ENCODE measurements at regions not wholly inside any gene's neighbourhood (a gene's known extent, or its start where the extent isn't known, plus 50 kb on each side); places are given as distances from the start of the nearest gene placed in this dataset.
"Not testable (repeated sequence)": the region's sequence is repeated elsewhere in the genome, so short reads cannot be mapped to it uniquely, and the experiment has no call there.

DNA sequence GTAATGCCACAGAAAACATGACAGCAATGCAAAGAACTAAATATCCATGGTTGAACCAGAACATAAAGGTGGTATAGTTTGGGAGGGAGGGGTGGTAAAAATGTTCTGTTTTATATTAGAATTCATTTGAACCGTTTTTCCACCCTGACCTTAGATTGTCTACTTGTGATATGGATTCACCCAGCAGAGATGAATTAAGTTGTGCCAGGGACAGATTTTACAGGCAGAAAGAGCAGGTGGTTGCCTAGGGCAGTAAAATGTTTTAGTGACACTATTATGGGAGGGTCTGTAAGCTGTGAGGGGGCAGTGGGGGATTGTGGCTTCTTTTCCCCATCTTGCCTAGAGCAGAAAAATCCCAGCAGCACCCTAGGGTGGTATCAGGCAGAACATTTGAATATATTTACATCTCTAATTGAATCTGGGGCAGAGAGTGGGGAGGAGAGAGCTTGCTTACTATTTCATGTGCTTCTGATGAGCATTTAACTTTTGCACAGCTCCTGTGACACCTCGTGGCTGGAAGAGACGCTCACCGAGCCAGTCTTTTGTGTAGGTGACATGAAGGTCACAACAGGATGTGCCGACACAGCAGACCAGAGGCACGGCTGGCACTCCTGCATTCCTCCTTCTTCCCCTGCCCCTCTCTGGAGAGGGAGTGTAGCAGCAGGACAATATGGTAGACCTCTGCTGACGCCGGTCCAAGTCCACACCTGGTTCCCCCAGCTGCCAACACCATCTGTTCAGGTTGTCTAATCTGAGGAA, 452.3 kb downstream of the IRS2 start:
- TF ChIP-seq POLR2A (IDR thresholded peaks at IDR 0.05; ENCODE audit: low read depth, low read length): no peak
- no peak for FAIRE-seq
- no peak for DNase-seq (ENCODE audit: insufficient read length, low spot score)

DNA sequence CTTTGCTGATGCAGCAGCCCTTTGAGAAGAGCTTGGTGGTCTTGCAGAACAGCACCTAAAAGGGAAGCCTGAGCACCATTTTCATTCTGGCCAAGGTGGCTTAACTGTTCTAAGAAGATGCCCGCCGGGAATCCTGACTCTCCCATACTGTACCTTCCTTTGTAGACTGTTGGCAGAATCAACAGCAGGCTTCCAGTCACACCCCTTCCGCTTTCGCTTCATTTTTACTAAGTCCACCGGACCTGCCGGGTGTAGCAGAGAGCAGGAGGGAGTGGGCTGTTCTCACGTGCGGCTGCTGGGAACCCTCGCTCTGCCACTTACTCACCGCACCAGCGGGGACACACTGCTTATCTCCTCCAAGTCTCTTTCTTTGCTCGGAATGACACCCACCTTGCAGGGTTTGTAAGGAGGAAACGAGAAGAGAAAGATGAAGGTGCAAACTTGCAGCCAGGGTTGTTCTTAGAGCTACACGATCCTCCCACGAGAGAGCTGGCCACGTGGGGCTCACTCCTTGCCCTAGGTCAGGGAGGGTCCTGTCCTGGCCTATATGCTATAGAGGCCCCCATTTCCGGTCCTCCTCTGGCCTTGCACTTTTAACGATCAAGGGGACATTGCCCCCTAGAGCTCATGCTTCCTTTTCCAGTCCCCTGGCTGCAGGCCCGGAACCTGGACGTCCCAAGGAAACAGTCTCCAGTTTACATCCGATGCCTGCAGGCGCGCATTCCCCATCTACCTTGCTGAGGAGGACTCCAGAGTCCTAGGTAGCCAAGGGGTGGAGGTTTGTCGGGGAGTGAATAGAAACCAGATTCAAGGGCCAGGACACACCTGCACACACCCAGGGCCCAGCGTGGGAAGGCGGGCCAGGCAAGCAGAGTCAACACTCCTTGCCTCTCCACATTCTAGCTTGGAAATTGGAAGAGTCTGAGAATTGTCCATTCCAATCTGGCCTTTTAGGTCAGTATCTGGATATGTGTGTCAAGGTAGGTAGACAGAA, 453.6 kb downstream of the IRS2 start:
- no peak for TF ChIP-seq POLR2A (IDR thresholded peaks at IDR 0.05; ENCODE audit: low read depth, low read length)
- no peak for FAIRE-seq
- no peak for DNase-seq (ENCODE audit: insufficient read length, low spot score)

DNA sequence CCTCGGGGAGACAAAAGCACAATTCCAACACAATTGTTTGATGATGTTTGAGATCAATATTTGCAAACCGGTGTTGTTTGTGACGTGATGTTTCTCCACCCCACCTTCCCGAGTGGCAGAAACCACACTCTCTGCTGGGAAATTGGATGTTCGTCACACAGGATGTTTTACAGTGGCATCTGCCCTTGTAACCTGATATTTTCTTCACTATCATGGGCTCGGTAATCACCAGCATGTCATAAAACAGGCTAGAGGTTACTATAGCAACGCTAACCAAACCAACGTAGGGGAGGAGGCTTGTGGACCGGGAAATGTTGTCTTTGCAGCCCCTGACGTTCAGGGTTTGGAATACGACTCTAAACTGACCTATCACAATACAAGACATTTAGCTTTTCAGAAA, 454.5 kb downstream of the IRS2 start:
- TF ChIP-seq POLR2A (IDR thresholded peaks at IDR 0.05; ENCODE audit: low read depth, low read length): no peak
- no peak for DNase-seq (ENCODE audit: insufficient read length, low spot score)
- FAIRE-seq: peak; percentile 6

DNA sequence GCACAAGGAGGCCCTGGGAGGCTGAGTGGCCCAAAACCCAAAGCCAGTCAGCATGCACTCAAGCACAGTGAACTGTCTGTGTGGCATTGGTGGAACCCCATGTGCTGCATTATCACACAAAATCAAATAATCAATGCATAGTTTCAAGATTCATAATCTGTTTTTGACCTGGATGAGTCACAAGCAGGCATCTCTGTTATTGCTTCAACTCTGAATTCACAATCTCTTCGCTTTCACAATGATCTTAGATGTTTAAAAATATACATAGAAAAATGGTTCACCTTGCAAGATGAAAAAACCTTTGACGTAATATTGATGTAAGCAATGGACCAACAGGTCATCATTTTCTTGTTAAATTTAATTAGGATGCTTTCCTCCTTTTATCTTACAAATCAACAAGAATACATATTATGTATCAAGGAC, 455.4 kb downstream of the IRS2 start:
- peak; percentile 74 for FAIRE-seq
- DNase-seq (ENCODE audit: insufficient read length, low spot score): no peak
- TF ChIP-seq POLR2A (IDR thresholded peaks at IDR 0.05; ENCODE audit: low read depth, low read length): no peak

DNA sequence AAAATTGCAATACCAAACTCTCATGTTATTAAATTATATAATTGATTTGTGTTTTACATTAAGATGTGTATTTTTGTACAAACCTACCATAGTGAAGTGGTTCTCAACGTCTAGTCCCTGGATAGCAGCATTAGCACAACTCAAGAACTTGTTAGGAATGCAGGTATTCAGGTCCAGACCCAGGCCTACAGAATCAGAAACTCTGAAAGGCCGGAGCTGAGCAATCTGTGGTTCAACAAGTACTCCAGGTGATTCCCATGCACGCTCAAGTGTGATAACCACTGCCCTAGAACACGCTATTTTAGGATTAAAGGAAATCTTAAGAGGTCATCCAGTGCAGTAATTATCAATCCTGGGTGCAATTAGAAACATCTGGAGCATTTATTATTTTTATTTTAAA, 456.3 kb downstream of the IRS2 start:
- no peak for TF ChIP-seq POLR2A (IDR thresholded peaks at IDR 0.05; ENCODE audit: low read depth, low read length)
- DNase-seq (ENCODE audit: insufficient read length, low spot score) (no peak), FAIRE-seq (no peak)

DNA sequence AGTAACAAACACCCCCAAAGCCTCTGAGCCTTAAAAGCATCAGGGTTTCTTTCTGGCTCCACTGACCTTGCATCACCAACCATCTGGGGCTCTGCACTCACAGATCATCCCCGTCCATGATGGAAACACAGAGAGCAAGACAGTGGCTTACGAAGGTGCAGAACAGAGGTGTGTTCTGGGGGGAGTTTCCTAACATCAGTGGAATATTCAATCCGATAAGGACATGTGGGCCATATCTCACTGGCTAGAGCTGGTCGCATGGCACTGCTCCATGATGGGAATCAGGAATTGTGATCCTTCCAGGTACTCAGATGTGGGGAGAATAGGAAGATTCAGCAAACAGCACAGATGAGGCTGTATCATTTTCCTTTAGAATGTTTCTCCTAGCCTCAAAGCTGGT, 457.2 kb downstream of the IRS2 start:
- no peak for FAIRE-seq
- TF ChIP-seq POLR2A (IDR thresholded peaks at IDR 0.05; ENCODE audit: low read depth, low read length): no peak

DNA sequence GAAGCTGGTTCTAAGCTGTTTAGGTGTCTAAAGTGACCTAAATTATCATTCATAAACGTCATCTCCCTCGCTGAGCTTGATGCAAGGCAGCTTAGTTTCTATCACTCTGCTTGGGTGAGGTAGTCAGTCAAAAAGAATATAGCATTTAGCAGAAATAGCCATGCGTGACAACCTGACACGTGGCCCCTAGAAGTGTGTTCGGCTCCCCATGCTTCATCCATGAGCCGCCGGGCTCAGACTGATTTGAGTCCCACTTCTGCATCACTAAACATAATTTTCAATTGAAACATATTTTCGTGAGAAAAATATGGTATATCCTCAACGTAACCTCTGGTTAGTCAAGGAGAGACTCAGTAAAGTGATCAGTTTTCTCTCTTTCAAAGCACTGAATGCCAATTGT, 459.8 kb downstream of the IRS2 start:
- DNase-seq (ENCODE audit: insufficient read length, low spot score) (no peak), FAIRE-seq (no peak)
- no peak for TF ChIP-seq POLR2A (IDR thresholded peaks at IDR 0.05; ENCODE audit: low read depth, low read length)

More for the DNA sequence above, 457.2 kb downstream of the IRS2 start:
- no peak for DNase-seq (ENCODE audit: insufficient read length, low spot score)

DNA sequence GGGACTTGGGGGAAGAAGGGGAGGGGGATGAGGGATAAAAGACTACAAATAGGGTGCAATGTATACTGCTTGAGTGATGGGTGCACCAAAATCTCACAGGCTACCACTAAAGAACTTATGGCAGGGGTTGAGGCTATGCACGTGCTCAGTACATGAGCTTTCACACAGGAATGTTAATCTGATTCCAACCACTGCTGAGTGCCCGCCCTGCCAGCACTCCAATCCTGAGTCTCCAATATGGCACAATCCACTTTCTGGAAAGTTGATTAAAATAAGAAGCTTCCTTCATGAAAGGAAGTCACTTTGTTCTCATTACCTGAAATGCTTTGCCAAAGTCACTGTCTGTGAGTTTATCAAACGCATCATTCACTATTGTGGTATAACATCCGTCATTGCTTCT, 463.0 kb downstream of the IRS2 start:
- DNase-seq (ENCODE audit: insufficient read length, low spot score) (no peak), FAIRE-seq (no peak)
- no peak for TF ChIP-seq POLR2A (IDR thresholded peaks at IDR 0.05; ENCODE audit: low read depth, low read length)

DNA sequence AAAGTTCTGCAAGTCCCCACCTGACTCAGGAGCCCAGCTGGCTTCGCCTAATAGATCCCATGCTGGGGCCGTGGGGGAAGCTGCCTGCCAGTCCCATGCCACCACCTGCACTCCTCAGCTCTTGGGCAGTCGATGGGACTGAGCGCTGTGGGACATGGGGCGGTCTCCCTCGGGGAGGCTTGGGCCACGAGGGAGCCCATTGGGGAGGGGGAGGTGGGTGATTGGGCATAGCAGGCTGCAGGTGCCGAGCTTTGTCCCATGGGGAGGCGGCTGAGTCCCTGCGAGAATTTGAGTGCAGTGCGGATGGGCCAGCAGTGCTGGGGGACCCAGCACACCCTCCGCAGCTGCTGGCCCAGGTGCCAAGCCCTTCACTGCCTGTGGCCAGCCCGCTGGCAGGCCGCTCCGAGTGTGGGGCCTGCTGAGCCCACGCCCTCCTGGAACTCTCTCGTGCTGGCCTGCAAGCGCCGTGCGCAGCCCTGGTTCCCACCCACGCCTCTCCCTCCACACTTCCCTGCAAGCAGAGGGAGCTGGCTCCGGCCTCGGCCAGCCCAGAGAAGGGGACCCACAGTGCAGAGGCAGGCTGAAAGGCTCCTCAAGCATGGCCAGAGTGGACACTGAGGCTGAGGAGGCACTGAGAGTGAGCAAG, 467.3 kb downstream of the IRS2 start:
- no peak for TF ChIP-seq POLR2A (IDR thresholded peaks at IDR 0.05; ENCODE audit: low read depth, low read length)
- DNase-seq (ENCODE audit: insufficient read length, low spot score) (no peak), FAIRE-seq (no peak)

DNA sequence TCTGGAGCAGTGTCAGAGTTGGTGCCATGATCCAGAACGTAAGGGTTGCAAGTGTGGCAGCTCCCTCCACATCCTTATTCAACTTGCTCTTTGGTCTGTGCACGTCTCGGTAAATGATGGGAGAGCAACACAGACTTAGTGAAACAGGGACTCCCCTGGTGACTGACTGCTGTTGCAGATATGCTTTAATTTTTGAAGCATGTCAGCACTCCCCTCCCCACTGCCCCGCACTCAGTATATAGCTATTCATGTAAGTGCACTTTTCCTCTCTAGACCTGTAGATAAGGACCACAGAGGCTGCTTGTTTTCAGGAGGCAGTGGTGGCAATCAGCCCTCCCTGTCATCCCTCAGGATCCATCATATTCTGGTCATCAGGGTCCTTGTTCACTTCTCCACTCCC, 470.9 kb downstream of the IRS2 start:
- no peak for DNase-seq (ENCODE audit: insufficient read length, low spot score)
- FAIRE-seq: no peak
- TF ChIP-seq POLR2A (IDR thresholded peaks at IDR 0.05; ENCODE audit: low read depth, low read length): no peak

DNA sequence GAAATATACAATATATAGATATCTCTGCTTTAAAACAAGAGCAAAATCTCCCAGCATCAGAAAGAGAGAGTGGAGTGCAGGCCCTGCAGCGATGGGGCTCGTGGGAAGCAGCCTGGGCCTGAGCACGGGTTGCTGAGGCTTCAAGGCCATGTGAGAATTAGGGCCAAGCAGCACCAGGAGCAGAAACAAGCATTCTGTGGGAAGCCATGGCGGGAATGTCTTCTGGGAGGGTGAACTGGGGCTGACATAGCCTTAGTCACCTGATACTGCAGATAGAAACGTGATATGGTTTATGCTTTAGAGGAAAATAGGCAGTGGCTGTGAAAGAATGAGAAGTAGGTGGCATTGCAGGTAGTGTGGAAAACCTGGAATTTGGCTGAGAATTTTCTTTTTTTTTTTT, 472.3 kb downstream of the IRS2 start:
- DNase-seq (ENCODE audit: insufficient read length, low spot score): no peak
- FAIRE-seq: peak; percentile 70
- TF ChIP-seq POLR2A (IDR thresholded peaks at IDR 0.05; ENCODE audit: low read depth, low read length): no peak

DNA sequence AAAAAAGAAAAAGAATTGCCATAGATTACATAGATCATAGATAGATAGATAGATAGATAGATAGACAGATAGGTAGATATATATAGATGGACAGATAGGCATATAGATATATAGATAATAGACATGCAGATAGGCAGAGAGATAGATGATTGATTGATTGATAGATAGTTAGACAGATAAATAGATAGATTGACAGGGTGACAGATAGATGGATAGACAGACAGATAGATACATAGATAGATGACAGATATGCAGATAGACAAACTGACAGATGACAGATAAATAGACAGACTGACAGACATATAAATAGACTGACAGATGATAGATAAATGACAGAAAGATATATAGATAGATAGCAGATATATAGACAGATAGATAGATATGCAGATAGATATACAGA, 474.0 kb downstream of the IRS2 start:
- no peak for FAIRE-seq
- no peak for DNase-seq (ENCODE audit: insufficient read length, low spot score)
- TF ChIP-seq POLR2A (IDR thresholded peaks at IDR 0.05; ENCODE audit: low read depth, low read length): no peak

DNA sequence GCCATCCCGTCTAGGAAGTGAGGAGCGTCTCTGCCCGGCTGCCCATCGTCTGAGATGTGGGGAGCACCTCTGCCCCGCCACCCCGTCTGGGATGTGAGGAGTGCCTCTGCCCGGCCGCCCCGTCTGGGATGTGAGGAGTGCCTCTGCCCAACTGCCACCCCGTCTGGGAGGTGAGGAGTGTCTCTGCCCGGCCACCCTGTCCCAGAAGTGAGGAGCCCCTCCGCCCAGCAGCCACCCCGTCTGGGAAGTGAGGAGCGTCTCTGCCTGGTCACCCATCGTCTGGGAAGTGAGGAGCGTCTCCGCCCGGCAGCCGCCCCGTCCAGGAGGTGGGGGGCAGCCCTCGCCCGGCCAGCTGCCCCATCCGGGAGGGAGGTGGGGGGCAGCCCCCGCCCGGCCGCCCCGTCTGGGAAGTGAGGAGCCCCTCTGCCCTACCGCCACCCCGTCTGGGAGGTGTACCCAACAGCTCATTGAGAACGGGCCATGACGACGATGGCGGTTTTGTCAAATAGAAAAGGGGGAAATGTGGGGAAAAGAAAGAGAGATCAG, 474.9 kb downstream of the IRS2 start:
- FAIRE-seq; DNase-seq (ENCODE audit: insufficient read length, low spot score): not testable (repeated sequence)
